ENCODE measurements at regions not wholly inside any gene's neighbourhood (a gene's known extent, or its start where the extent isn't known, plus 50 kb on each side); places are given as distances from the start of the nearest gene placed in this dataset.

DNA sequence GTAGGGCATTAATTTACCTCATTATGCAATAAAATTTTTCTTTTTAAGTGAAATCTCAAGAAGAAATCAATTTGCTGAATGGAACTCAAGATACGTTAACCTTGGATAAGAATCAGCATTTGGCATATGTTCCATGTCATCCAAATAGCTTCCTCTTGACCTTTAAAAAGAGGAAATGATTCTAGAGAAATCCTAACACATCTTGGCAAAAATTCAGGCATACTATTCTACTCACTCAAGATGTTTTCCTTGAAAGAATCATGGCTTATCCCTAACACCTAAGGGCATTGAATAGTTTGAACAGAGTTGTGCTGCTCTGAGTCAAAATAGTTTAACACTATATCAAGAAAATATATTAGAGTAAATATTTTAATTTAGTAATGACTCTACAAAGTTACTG, 678.0 kb downstream of the EPHA4 start:
- DNase-seq (ENCODE audit: low read depth in 3 of 3): no peak

- no peak for DNase-seq (ENCODE audit: low read depth in 3 of 3)
These were observed 672.6 kb downstream of the EPHA4 start for GRCh38 chr2:220899492-220899891.

DNA sequence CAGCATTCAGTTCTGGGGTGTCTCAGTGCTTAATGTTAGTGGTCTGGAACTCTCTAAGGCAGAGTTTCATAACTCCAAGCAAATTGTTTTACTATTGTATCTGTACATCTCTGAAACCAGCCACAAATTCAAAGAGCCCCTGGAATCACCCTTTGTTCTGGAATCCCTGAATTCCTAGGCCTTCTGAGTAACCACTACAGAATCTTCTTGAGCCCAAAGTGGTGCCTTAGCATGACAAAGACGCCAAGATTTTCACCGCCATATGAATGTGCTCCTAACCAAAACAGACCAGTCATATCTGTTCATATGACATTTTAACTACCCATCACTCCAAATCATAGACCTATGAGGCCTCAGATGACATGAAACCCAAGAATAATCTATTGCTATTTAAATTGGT, 668.1 kb downstream of the EPHA4 start:
- DNase-seq (ENCODE audit: low read depth in 3 of 3): no peak

- no peak for DNase-seq (ENCODE audit: low read depth in 3 of 3)
These were observed 658.7 kb downstream of the EPHA4 start for GRCh38 chr2:220913384-220913783.

DNA sequence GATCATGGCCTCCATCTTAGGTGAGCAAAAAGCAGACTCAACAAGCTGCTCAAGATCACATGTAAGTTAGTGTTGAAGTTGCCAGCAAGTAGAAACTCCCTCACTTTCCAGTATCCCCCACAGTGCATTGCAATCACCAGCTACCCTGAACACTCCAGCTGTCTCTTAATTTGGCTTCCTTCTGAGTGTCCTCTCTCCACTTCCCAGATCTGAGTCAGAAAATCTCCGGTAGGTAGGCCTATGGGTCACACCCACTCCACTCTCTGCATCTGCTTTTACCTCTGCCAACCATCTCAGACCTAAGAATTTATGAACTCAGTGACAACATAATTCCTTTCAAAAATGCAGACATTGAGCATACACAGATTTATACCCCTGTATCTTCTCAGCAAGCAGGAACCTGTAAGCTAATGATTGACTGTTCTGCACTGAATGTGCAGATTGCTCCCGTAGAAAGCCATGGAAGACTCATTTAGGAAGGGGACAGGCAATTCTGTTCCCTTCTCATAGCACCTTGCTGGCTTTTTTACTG, 656.9 kb downstream of the EPHA4 start:
- no peak for DNase-seq (ENCODE audit: low read depth in 3 of 3)

- DNase-seq (ENCODE audit: low read depth in 3 of 3): no peak
These were observed 655.2 kb downstream of the EPHA4 start for GRCh38 chr2:220916931-220917330.

GRCh38 chr2:220930271-220931076, 641.6 kb downstream of the EPHA4 start:
- no peak for DNase-seq (ENCODE audit: low read depth in 3 of 3)

DNA sequence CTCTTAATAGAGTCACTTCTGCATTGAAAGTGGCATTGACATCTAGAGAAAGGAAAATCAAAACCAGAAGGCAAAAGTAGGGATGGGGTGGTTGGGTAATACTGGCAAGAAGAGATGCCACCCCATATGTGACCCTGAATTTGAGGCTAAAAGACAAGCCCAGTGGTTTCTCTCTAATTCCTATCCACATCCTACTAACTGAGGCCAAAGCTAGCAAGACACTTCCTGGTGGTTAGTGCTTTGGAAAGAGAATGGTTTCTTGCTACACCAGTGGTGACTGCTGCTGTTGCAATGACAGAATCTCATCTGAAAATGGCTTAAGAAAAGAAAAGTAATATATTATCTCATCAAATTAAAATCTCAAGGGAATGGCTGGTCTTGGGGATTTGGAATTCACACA, 640.6 kb downstream of the EPHA4 start:
- DNase-seq (ENCODE audit: low read depth in 3 of 3): no peak

- no peak for DNase-seq (ENCODE audit: low read depth in 3 of 3)
These were observed 640.1 kb downstream of the EPHA4 start for GRCh38 chr2:220932041-220932440.

DNA sequence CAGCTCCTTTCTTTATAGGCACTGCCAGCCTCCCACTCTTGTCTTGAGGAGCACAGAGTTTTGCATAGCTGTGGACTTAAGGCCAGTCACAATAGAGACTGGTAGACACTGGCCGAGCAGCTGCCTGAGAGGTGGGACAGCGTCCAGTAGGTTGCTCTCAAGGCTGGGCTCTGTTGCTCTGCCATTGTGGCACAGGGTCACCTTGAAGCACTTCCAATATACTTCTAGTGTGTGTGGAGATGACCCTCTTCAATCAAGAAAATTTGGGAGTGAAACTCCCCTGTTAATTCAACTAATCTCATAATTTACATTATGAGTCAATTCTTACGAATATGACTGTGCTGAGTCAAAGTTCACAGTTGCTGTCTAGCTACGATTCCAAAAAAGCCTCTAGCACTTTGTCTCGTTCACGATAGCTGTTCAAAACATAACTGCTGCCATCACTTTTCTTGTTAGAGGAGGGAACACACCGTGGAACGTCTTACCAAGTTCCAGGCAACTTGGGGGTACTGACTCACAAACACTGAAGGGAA, 636.2 kb downstream of the EPHA4 start:
- DNase-seq (ENCODE audit: low read depth in 3 of 3): no peak

- DNase-seq (ENCODE audit: low read depth in 3 of 3): no peak
These were observed 635.4 kb downstream of the EPHA4 start for GRCh38 chr2:220936641-220937197.

- no peak for DNase-seq (ENCODE audit: low read depth in 3 of 3)
These were observed 634.9 kb downstream of the EPHA4 start for GRCh38 chr2:220937245-220937644.

GRCh38 chr2:220940646-220941045, 631.5 kb downstream of the EPHA4 start:
- DNase-seq (ENCODE audit: low read depth in 3 of 3): no peak

GRCh38 chr2:220941683-220942082, 630.4 kb downstream of the EPHA4 start:
- no peak for DNase-seq (ENCODE audit: low read depth in 3 of 3)

DNA sequence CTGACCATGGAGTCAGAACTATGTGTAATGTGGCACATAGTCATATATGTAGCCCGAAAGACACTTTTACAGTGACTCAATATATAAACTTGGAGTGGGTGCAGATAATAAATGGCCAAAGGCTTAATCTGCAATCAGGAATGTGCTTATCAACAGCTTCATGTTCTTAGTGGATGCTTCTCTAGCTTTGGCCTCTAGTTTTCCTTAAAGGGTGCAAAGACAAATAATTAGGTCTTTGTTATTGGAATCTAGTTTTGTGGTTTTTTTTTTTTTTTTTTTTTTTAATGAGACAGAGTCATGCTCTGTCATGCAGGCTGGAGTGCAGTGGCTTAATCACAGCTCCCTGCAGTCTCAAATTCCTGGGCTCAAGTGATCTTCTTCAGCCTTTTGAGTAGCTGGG, 625.6 kb downstream of the EPHA4 start:
- DNase-seq (ENCODE audit: low read depth in 3 of 3): no peak

- no peak for DNase-seq (ENCODE audit: low read depth in 3 of 3)
These were observed 623.5 kb downstream of the EPHA4 start for GRCh38 chr2:220948579-220948978.

- DNase-seq (ENCODE audit: low read depth in 3 of 3): no peak
These were observed 622.6 kb downstream of the EPHA4 start for GRCh38 chr2:220949466-220949865.

GRCh38 chr2:220955776-220956175, 616.3 kb downstream of the EPHA4 start:
- DNase-seq (ENCODE audit: low read depth in 3 of 3): no peak

- DNase-seq (ENCODE audit: low read depth in 3 of 3): no peak
These were observed 615.7 kb downstream of the EPHA4 start for GRCh38 chr2:220956429-220956828.

DNA sequence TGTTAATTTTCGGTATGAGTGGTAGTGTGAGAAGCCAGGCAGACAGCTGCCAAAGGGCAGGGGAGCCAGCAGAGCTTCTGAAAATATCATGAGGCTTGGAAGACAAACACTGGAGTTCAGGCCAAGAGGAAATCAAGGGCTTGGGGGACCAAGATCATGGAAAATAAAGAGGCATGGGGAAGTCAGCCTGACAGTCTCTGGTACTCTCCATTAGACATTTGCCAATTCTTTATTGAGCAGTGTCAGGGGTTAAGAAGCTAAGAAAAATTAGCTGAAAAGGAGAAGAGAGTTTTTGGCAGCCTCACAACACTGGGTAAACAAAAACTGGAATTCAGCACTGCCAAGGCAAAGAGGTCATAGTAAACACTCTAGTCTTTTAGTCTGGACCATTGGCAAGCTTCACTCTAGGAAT, 612.7 kb downstream of the EPHA4 start:
- DNase-seq (ENCODE audit: low read depth in 3 of 3): no peak

GRCh38 chr2:220961143-220961860, 610.8 kb downstream of the EPHA4 start:
- no peak for DNase-seq (ENCODE audit: low read depth in 3 of 3)

DNA sequence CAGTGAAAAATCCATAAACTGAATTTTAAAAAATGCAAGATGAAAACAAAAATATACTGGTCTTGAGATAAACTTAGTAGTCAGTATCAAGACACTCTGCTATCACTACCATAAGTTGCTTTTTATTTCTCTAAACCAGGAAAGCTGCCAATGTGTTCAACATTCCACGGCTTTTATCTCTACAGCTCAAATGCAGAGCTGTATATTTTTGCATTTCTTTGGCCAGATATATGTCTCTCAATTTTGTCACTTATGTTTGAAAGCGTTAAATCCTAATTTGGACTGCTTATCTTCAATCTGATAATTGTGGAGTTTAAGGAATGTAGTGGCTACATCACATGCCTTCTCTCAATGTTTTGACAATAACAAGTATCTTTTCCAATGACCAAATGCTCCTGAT, 609.5 kb downstream of the EPHA4 start:
- no peak for DNase-seq (ENCODE audit: low read depth in 3 of 3)
